GF-D8 (cell line): ENCODE measurements at regions not wholly inside any gene's neighbourhood (a gene's known extent, or its start where the extent isn't known, plus 50 kb on each side); places are given as distances from the start of the nearest gene placed in this dataset.

ENCODE experiments used
- DNase-seq: peaks from one replicate; lab custom pipeline; 2025; lab: John Stamatoyannopoulos, UW

DNA sequence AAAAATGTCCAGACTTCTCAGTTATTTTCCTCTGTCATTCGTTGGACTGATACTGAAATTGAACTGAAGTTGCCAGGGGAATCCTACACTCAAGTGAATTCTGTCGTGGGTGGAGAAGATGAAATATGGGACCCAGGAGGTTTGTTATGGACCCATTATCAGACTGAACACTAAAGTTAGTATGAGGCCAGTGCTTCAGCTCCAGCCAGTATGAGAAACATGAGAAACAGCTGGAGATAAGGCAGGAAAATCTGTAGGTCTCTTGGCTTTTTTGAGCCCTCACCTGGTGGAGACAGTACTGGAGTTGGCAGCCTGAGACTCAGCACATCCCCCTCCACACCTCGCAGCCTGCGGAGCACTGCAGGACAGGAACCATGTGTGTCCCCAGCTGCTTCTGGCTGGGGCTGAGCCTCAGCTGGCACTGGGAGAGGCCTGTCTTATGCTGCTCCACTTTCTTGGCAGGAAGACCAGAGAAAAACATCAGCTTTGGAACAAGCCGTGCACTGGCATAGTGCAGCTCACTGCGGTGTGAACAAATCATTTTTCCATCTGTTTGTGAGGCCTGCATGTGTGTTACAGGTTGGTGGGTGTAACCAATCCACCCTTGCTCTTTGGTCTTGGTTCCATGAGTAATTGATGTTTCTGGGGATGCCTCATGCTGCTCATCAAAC, 641.0 kb downstream of the FGF9 start:
- DNase-seq = no peak

DNA sequence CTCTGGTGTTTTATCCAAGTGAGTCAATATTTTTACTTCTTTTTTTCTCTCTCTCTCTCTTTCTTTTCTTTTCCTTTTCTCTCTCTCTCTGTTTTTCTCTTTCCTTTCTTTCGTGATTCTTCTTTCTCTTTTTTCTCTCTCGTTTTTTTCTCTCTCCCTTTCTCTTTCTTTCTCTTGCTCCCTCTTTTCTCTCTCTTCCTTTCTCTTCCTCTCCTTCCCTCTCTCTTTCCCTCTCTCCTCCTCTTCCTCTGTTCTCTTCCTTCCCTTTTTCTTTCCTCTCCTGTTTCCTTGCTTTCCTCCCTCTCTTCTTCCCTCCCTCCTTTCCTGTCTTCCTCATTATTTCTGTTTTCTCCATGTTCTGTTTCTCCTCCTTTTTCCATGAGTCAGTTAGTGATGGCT, 641.5 kb downstream of the FGF9 start:
- DNase-seq = no peak

DNA sequence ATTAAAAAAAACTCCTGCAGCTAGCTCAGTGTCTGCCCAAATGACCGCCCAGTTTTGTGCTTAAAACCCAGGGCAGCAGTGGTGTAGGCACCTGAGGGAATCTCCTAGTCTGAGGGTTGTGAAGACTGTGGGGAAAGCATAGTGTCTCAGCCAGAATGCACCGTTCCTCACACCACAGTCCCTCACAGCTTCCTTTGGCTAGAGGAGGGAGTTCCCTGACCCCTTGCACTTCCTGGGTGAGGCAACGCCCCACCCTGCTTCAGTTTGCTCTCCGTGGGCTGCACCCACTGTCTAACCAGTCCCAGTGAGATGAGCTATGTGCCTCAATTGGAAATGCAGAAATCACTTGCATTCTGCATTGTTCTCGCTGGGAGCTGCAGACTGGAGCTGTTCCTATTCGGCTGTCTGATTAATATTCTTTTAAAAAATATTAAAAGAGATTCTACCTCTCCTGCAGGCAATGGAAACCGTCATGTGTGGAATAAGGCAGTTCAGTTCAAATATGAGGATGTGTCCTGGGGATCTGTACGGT, 645.7 kb downstream of the FGF9 start:
- no peak for DNase-seq

DNA sequence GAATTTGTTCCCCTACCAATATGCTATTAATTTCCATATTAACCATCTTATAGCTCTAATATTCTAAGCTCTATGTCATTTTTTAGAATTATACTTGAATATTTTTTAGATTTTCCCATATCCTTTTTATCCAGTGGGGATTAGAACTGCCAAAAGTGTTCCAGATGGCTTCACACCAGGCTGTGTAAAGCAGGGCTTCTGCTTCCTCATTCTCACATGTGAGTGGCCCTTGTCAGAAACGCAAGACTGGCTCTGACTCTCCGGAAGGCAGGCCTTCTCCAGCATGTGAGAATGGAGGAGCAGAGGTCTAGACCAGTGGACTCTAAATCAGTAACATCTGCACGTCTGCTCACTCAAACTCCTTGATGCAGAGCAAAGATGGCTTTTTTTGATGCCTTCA, 650.1 kb downstream of the FGF9 start:
- no peak for DNase-seq

DNA sequence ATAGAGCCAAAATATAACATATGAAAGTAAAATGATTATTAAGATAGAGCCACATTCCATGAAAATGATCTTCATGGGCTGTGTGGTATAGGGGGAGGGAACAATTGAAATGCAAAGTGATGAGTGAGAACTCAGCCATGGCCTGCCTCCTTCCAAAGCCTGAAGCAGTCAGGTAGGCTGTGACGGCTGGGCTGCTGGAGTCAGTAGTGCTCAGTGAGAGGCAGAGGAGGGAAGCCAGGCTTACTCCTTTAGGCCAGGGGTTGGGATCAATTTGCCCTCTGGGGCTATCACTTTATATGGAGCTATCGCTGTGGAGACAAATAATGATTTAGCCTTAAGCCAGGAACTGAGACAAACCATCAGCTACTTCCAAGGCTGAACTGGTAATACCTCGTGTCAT, 654.9 kb downstream of the FGF9 start:
- DNase-seq = no peak

DNA sequence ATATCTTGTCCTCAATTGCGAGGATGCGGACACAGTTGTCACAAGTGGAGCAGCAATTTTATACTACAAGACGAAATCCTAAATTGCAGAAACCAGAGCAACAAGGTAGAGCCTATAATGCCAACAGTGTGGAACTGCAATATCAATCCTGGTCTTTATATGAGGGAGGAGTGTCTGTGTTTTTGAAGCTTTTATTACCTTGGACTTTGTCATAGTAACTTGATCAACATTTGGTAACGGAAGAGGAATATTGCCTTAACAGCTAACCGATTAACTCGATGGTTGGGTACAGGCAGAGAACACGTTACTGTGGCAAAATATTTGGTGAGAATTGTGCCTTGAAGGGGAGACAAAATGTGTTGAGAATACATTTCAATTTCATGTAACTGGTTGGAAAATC, 661.5 kb downstream of the FGF9 start:
- no peak for DNase-seq

DNA sequence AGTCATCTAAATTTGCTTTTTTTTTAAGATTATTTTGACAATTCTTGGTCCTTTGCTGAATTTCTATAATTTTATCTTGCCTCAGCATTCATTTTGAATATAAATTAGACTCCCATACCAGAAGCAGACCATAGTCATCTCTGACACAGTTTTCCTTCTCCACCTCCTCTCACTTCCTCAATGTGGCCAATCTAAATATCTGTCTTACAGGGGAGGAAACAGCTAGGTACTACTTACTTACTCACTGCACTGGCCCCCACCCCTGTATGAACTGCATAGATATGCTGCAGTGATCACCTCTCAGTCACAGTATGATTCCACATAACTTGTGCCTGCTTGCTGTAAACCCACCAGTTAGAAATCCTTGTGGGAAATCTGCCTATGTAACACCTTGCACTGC, 665.6 kb downstream of the FGF9 start:
- DNase-seq = no peak

DNA sequence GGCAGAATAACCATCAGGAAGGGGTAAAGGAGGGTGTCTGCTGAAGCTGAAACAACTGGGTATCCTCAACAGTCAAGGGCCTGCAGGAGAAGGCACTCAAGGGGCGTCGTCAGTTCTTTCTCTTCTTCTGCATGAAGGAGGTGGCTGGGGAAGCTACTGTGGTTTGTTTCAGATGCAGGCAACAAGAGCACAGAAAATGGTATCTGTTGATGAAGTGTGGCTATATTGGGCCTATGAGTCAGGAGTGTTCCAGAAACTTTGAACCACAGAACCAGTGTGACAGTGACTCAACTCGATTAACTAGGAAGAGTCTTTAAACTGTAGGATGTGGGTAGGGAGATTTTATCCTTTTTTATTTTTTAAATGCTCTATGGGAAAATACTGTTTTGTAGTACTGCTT, 686.3 kb downstream of the FGF9 start:
- DNase-seq = no peak

DNA sequence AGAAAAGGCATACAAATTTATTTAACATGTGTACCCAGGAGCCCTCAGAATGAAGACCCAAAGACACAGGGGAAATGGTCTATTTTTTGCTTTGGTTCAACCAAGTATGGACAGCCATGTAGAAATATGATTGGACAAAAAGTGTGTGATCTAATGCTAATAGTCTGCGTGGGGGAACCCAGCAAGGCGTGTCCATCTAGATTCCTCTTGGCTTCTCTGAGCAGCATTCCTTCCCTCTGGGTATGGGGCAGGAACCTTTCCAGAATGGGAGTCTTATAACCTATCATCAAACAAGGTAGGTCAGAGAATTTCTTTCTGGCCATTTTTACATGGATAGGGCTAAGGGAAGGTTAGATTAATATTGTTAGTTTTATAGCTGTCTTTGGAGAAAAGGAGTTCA, 698.2 kb downstream of the FGF9 start:
- no peak for DNase-seq

DNA sequence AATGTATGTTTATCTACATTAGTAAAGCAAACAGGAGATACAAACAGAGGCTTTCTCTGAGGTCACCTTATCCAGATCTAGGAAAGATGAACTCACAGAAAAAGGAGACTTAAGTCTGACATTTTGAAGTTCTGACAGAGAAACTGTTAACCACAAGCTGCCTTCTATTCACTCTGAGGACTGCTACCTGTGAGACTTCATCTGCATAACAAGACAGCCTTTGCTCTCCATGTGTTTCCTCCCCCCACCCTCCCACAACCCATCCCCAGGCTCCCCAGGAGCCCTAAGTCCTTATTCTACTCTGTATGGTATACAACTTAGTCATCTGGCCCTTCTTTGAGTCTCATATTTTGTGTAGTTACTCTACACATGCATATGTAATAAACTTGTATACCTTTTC, 699.0 kb downstream of the FGF9 start:
- DNase-seq = no peak

DNA sequence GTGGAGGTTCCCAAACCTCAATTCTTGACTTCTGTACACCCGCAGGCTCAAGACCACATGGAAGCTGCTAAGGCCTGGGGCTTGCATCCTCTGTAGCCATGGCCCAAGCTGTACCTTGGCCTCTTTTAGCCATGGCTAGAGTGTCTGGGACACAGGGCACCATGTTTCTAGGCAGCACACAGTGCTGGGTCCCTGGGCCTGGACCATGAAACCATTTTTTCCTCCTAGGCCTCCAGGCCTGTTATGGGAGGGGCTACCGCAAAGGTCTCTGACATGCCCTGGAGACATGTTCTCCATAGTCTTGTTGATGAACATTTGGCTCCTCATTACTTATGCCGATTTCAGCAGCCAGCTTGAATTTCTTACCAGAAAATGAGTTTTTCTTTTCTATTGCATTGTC, 701.4 kb downstream of the FGF9 start:
- no peak for DNase-seq

DNA sequence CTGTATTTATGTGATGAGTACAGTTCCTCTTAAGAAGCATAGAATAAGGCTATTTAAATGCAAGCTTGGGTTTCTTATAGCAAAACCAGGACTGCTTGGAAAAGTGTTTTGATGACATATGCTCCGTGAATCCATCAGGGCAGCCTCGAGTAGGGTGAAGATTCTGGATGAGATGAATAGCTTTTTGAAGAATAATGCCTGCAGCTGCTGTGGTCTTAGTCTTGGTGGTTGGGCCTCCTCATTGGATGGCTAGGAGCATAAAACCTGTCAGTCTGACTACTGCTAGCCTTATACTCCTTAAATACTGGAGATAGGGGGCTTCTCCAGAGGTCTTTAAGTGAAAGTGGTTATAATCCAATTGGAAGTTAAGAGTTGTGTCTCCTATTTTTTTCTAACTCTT, 704.3 kb downstream of the FGF9 start:
- no peak for DNase-seq

DNA sequence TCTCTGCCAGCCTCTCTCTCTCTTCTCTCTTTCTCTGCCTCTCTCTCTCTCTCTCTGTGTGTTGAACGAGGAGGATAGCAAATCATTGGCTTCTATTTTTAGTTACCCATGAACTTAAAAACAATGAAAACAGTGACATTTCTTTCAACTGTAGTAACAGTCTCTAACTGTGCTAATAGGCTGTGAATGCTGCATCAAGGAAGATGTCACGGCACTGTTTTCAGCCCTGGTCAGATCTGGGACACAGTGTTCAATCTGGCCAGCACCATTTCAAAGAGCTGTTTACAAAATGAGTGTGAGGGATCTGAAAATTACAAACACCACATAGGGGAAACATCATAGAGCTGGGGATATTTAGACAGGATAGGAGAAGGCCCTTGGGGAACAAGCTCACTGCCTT, 717.0 kb downstream of the FGF9 start:
- DNase-seq = no peak

DNA sequence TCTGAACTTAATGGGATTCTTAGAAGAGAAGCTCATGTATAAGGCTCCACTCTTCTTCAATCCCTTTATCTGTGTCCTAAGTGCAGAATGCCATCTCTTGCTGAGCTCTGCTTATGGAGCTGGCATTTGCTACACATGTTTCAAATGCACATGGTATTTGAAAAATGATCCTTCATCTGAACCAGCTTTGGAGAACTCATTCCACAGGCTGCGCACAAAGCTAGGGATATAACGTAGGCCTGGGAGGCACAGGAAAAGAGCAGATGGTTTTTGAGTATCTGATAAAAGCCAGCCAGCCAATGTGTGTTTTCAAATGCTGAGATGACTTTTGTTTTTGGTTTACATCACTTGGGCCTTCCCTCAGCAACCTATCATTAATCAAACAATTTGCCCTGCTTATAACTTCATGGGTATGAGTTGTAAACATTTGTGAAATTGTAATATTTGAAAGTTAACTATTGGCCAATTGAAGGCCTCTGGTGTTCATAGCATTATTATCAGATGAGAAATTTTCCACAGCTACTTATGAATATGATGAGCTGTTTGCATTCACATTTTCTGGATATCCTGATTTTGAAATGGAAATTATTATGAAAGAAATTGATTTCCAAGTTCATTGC, 729.0 kb downstream of the FGF9 start:
- no peak for DNase-seq

DNA sequence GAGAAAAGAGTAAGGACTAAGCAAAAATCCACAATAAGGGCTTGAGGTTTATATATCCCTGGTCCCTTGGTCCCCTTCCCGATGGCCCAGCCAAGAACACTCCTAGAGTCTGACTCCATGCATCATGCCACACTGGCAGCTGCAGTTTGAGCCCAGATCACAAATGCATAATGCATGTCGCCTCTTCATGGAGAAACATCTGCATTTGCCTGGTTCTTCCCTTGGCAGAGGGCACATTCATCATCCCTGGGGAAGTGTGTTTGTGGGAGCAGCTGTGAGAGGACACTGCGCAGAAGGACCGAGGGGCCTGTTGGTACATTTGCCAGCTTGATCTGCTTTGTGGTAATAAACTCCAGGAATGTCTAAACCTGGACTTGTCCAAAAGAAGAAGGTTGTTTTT, 731.8 kb downstream of the FGF9 start:
- no peak for DNase-seq

DNA sequence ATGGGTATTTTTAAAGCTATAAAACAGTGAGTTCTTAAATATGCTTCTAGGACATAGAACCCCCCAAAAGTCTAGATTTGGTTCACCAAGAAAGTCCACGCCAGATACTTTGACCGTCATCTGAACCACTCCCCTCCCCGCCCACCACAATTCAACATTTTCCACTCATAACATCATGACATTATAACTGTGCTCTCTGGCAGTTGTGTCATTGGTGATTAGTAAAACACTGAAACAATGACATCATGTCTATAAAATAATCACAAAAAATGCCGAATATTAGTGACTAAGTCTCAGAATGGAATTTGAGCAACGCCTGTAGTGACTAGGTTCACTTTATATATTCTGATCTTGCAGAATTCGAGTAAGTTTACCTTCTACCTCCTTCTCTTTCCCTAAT, 732.3 kb downstream of the FGF9 start:
- DNase-seq = no peak

DNA sequence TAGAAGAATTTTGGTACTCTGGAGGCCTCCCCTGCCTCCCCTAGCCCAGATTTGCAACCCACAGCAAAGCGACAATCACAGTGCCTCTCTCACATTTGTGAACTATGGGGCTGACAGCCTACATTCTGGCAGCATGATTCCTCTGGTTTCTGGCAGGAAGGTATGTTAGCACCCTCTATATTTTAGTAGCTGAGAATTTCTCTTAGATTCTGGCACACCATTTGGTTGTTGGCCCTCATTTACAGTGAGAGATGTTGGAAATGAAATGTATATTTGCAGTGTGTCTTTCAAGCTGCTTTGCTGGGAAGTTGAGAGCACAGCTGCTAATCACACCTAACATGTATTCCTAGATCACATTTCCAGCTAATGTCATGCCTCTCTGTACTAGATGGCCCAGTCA, 735.0 kb downstream of the FGF9 start:
- no peak for DNase-seq

DNA sequence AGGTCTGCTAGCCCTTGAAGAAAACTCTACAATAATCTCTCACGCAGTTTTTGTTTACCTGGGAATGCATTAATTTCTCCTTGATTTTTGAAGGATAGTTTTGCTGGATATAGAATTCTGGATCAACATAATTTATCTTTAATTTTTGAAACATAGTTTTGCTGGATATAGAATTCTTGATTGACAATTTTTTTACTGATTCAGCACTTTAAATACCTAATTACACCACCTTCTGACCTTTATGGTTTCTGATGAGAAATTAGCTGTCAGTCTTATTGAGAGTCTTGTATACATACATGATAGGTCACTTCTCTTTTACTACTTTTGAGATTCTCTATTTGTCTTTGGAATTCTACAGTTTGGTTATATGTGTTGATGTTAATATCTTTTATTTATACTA, 741.6 kb downstream of the FGF9 start:
- no peak for DNase-seq

DNA sequence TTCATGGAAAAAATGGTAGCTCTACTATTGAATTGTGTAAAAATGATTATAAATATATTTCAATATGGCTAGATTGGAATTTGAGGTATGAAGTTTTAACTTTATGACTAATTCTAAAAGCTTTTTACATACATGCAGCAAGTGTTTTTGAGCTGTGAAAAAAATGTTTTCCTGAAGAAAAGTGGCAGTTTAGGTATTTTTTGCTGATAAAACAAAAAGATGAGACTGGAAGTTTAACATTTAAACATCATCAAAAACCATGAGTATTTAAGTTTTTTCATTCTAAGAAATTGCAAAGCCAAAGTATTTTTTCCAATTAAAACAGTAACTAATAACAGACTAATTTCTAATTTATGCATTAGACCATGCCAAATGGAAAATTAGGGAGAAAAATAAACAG, 751.1 kb downstream of the FGF9 start:
- no peak for DNase-seq

DNA sequence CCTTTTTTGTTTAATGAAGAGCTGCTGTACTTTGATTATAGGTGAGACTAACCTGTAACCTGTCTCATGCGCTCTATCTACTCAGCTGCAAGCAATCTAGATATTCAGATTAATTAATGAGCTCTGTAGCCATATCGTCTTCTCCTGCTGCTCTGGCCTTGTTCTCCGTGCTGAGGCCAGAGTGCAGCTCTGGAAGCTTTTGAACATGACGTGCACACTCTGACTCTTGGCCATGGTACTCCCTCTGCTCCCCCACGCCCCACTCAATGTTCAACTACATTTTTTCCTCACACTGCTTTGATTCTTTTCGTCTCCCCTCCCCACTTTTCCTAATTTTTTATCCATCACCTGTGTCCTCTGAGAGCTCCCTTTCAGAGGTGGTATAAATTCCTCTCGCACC, 751.8 kb downstream of the FGF9 start:
- no peak for DNase-seq

DNA sequence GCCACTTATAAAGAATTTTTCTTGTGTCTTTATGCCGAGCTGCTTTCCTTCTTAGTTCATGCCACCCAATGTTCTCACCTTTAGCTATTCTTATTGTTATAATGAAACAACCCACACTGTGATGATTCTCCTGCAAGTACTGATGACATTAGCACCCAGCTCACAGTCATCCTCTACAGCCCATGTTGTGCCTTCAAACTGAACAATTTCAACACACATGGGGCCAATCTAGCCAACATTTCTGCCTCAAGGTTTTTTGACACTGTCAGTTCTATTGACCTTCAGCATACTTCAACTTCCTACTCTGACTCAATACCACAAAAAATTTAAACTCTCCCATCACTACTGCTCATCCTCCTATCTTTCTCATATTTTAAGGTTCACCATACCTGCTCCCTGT, 752.4 kb downstream of the FGF9 start:
- no peak for DNase-seq

DNA sequence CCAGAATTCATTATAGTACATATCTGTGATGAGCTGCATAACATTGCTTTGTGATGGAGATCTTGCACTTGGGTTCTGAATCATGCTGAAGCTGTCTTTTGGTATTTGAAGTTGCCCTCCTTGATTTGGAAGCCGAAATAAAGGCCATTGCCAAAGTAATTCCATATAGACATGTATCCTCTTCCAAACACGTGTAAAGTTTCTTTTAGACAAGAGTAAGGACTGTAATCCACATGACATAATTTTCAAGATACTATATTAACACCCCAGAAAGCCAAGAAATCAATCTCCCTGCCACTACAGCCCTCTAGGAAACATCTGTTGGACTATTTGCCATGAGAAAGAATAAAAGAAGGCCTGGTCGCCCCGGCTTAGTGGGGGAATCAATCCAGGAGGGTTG, 754.2 kb downstream of the FGF9 start:
- no peak for DNase-seq

DNA sequence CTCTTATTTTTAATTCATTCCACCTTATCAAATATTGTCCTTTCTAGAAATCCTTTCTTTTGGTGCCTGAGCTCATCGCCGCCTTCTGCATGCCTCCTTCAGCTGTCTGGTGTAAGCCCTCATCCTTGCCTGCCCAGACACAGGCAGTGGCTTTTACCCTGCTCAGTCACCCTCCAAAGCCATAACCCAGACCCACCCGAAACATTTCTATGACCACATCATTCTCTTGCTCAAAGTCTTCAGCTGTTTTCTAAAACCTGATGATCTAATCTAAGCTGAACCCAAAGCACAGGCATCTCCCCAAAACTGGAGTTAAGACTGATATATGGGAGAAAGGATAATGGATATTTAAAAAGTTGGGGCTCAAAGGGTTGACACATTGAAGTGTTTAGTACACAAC, 753.7 kb upstream of the SGCG start:
- DNase-seq = no peak

DNA sequence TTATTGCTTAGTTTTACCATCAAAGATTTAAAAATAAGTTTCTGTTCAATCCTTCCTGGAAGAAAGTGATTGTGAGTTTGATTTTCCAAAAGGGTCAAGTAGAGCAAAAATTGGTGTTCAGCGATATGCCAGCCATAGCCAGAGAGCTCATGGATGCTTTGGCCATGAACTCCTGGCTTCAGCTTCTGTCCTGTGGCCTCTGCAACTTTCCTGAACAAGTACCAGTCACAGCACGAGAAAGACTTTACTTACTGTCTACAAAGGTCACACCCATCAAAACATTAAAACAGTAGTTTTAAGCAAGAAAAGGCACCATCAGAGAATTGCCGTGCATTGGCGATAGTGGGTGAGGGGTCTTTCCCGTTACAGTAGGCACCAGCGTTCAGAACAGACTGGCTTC, 753.0 kb upstream of the SGCG start:
- no peak for DNase-seq
